Mononuclear cell (primary cell): ENCODE measurements at regions not wholly inside any gene's neighbourhood (a gene's known extent, or its start where the extent isn't known, plus 50 kb on each side); places are given as distances from the start of the nearest gene placed in this dataset.
"Not testable (repeated sequence)": the region's sequence is repeated elsewhere in the genome, so short reads cannot be mapped to it uniquely, and the experiment has no call there.

ENCODE experiments used
- H3K27me3 ChIP-seq: 2 replicates; pipeline ENCODE4 v1.6.0; 2011; ENCODE audit warnings: low read length, control low read depth; ENCODE audit not compliant: insufficient read depth
- H3K4me1 ChIP-seq: 2 replicates; pipeline ENCODE4 v1.5.1; 2011; ENCODE audit warnings: mild to moderate bottlenecking, low read length, control low read depth; ENCODE audit not compliant: insufficient read depth
- H3K4me3 ChIP-seq: 2 replicates; pipeline ENCODE4 v1.5.1; 2011; ENCODE audit warnings: mild to moderate bottlenecking, low read length, moderate library complexity
- H3K9me3 ChIP-seq: 2 replicates; pipeline ENCODE4 v1.5.1; 2011; ENCODE audit warnings: low read depth, mild to moderate bottlenecking, control low read depth, low read length

DNA sequence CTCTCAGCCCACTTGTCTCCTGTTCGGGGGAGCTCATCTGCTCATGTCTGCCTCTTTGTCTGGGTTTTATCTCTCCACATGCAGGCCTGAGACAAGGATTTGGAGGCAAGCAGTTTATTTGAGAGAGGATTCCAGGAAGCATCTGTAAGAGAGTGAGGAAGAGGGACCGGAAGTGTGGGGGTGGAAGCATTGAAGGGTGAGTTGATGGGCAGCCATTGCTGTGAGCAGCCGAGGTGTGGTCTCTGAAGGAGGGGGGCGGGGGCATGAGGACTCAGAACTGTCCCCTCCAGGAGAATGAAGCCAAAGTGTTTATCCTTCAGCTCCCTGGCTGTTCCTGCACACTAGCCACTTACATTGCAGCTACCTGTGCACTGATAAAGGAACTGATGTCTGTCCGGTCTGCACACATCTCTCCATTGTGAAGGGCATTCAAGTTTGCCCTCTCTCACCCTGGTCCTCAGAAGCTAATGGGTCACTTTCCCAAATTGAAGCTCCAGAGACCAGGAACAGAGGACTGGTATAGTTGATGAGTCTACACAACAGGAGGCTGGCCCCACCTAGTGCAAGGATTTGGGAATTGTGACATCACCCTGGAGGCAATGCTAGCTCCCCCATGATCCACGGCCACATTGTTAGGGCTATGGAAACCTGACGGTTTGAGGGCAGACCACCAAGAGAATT lies 100.5 kb upstream of the FOXA2 start:
- no peak overlapping the region for H3K4me3 ChIP-seq
- H3K9me3 ChIP-seq: no peaks in the 10 kb centered on the region
- no peaks in the 10 kb centered on the region for H3K27me3 ChIP-seq
- peaks cover 25% of the 10 kb centered on the region for H3K4me1 ChIP-seq

DNA sequence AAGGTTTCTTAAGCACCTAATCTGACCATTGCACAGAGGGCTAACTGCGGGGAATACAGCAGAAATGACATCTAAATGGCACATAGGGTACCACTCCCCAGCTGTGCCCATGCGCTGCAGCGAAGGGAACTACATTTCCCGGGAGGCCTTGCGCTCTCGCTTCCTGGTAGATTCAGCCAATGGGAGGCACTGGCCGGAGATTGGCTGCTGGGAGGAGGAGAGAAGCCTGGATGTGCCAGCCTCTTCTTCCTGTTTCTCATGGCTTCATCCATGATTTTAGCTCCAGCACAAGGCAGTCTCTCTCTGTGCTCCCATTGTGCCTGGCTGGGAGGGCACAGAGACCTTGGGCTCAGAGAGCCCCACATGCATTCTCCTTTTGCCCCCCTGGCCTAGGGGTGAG lies 101.7 kb upstream of the FOXA2 start:
- Histone ChIP-seq H3K4me1 (peaks cover 25% of the 10 kb centered on the region), H3K27me3 (no peaks in the 10 kb centered on the region), H3K9me3 (no peaks in the 10 kb centered on the region), H3K4me3 (no peak overlapping the region)

DNA sequence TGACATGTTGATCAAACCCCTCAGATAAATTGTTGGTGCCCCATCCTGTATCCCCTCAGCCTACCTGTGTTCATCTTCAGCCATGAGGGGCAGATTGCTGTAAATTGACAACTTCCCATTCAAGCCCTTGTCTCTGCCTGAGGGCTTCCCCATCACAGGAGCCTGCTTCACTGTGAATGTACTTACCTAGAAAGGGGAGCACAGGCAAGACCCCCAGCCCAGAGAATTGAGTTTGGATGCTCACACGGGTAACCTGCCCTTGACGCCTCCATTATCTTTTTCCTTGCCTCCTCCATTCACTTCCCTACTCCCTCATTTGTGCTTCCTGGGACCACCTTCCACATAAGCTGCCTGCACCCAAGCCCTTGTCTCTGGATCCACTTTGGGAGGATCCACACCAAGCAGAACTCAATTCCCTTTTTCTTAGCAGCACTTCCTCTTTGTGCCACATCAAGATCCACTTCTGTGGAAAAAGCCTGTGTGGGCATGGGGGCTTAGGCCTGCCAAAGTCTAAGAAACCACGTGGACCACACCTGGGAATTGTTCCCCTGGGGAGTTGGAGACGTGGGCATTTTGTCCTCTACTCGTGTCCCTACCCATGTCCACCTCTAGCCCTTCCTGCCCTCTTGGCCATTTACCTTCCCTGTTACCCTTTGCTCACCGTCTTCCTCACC lies 103.4 kb upstream of the FOXA2 start:
- H3K4me1 ChIP-seq: peaks cover 25% of the 10 kb centered on the region
- H3K27me3 ChIP-seq: no peaks in the 10 kb centered on the region
- no peak overlapping the region for H3K4me3 ChIP-seq
- no peaks in the 10 kb centered on the region for H3K9me3 ChIP-seq

DNA sequence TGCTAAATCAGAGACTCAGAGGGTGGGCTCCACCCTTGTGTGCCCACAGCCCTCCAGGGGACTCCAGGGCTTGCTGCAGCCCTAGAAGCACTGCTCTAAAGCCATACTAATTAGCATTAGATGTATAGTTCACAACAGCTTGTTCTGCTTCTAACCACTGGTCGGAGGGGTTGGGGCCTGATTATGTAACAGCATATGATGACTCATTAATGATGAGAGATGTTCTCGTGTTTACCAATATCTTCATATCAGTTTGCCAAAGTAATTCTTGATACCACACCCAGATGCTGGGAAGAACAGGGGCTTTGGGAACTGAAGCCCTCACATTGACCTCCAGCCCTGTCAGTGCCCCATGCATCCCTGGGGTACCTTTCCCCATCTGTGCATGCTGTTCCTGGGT lies 104.1 kb upstream of the FOXA2 start:
- H3K9me3 ChIP-seq: no peaks in the 10 kb centered on the region
- H3K4me3 ChIP-seq: no peak overlapping the region
- peaks cover 25% of the 10 kb centered on the region for H3K4me1 ChIP-seq
- no peaks in the 10 kb centered on the region for H3K27me3 ChIP-seq

DNA sequence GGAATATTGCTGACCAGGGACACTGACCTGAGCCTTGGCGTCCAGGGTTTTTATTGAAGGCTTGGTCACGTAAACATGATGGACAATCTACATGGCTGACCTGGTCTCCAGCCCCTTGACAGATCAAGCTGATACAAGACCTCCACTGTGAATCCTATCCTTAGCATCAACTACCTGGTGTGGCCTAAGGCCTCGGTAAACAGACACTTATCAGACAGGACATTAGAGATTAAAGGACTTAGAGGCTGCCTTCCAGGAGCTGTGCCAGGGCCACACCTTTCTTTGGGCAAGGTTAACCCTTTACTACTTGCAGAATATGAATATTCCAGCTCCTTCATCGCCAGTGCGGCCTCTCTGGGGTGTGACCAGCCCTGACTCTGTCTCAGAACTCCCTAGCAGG lies 104.9 kb upstream of the FOXA2 start:
- peaks cover 25% of the 10 kb centered on the region for H3K4me1 ChIP-seq
- no peaks in the 10 kb centered on the region for H3K27me3 ChIP-seq
- H3K9me3 ChIP-seq: no peaks in the 10 kb centered on the region
- H3K4me3 ChIP-seq: no peak overlapping the region

DNA sequence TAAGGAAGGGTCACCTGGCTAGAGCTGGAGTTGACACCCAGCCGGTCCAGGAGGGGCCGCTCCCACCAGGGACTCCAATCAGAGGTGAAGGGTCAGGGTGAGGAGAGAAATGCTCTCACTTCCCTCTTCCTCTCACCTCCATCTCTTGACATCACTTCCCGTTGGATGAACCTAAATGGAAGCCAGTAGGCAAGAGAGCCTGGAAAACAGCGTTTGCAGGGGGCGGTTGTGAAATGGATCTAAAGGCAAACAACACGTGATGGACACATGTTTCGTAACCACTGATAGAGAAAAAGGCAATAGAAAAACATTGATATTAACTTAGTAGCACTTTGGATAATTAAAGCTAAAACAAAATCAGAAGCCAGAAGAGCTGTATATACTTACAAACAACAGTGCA lies 105.6 kb upstream of the FOXA2 start:
- H3K27me3 ChIP-seq: no peaks in the 10 kb centered on the region
- no peaks in the 10 kb centered on the region for H3K9me3 ChIP-seq
- H3K4me1 ChIP-seq: peaks cover 22% of the 10 kb centered on the region
- no peak overlapping the region for H3K4me3 ChIP-seq

DNA sequence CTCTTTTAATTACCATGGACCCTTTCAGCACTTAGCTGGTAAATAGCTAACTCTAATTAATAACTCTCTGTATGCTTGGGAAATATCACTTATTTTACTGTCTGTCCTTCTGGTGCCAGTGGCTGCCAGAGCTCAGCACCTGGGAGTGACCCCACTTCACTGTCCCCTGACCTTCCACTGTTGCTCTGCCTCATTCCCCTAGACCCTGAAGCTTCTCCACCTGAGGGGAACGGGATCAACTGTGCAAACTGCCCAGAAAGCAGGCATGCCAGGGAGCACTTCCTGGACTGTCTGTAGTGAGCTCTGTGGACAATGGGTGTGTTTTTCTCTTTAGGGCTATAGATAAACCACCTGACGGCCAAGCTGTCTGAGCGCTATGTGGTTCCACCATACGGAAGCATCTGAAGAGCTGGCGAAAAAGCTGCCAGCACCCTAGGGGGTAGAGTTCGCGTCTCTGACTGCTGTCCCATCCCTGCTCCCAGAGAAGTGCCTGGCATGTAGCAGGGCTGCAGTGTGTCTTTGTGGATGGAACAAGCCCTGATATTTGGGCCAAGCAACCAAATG lies 106.3 kb upstream of the FOXA2 start:
- peaks cover 22% of the 10 kb centered on the region for H3K4me1 ChIP-seq
- H3K27me3 ChIP-seq: no peaks in the 10 kb centered on the region
- no peak overlapping the region for H3K4me3 ChIP-seq
- no peaks in the 10 kb centered on the region for H3K9me3 ChIP-seq

DNA sequence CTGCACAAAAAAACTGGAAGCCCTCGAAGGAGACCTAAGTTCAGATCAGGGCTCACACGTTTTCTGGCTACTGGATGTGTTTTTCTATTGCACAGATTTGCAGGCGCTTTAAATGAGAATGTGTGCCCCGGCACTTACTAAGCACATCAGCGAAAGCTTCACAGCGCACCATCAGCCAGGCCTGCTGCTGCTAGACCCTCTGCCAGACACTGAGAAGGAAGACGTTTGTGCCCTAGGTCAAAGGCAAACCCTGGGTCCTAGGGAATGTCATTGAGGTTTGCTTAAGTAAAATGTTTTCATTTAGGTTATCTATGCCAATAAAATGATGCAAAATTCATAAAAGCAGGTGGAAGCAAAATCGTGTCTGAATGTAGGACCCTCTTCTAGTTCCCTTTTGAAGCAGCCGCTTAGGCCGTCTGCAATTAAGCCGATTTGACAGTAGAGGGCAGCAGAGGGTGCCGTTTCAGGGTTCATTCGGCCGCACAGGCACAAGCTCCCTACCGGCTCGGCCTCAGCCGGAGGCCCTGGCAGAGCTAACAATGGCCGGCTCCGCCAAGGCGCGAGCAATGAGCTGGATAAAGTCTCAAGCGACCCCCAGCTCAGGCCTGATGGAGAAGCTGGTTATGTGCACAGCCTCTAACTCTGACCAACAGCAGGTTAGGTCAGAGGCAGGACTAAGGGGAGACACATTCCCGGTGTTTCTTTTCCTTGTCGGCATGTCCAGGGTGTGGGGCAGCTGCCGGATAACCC lies 107.2 kb upstream of the FOXA2 start:
- Histone ChIP-seq H3K4me1 (peaks cover 19% of the 10 kb centered on the region), H3K27me3 (no peaks in the 10 kb centered on the region), H3K4me3 (no peak overlapping the region), H3K9me3 (no peaks in the 10 kb centered on the region)

DNA sequence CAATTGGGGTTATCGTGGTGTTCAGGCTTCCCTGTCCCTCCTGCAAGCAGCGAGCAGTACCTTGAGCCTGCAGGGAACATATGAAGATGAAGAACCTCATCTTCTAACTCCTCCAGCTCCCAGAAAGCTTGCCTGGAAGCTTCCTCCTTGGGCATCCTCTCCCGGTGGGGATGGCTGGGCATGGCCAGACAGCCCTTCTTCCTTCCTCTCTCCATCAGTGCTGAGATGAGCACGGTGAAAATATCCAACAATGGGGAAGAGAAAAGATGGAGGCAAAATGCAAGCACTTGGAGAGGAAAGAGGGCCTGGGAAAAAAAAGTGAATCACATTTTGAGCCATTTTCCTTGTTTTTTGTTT lies 107.7 kb upstream of the FOXA2 start:
- H3K4me3 ChIP-seq: no peak overlapping the region
- H3K27me3 ChIP-seq: no peaks in the 10 kb centered on the region
- H3K9me3 ChIP-seq: no peaks in the 10 kb centered on the region
- H3K4me1 ChIP-seq: peaks cover 19% of the 10 kb centered on the region

DNA sequence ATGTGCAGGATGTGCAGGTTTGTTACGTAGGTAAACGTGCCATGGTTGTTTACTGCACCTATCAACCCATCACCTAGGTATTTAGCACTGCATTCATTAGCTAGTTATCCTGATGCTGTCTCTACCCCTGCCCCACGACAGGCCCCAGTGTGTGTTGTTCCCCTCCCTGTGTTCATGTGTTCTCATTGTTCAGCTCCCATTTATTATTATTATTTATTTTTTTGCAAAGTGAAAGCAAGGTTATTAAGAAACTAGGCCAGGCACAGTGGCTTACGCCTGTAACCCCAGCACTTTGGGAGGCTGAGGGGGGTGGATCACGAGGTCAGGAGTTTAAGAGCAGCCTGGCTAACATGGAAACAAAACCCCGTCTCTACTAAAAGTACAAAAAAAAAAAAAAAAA lies 108.2 kb upstream of the FOXA2 start:
- peaks cover 15% of the 10 kb centered on the region for H3K4me1 ChIP-seq
- not testable (repeated sequence) for H3K9me3 ChIP-seq, H3K4me3 ChIP-seq, H3K27me3 ChIP-seq

DNA sequence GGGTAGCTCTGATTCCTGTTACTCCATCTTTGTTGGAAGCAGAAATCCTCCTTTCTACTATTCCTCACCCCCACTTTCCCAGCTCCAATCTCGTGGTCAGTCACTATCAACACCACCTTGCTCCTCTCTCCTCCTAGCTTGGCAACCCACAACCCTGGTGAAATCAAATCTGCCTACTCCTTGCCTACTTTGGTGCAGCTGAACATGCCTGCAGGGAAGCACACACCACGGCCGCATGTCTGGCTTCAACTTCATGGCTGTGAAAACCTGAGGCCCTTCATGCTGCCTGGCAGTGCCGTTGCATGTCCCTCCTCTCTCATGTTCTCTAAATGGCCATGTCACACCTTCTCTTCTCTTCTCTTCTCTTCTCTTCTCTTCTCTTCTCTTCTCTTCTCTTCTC lies 112.4 kb upstream of the FOXA2 start:
- Histone ChIP-seq H3K4me1 (no peaks in the 10 kb centered on the region), H3K9me3 (no peaks in the 10 kb centered on the region), H3K4me3 (no peak overlapping the region)

DNA sequence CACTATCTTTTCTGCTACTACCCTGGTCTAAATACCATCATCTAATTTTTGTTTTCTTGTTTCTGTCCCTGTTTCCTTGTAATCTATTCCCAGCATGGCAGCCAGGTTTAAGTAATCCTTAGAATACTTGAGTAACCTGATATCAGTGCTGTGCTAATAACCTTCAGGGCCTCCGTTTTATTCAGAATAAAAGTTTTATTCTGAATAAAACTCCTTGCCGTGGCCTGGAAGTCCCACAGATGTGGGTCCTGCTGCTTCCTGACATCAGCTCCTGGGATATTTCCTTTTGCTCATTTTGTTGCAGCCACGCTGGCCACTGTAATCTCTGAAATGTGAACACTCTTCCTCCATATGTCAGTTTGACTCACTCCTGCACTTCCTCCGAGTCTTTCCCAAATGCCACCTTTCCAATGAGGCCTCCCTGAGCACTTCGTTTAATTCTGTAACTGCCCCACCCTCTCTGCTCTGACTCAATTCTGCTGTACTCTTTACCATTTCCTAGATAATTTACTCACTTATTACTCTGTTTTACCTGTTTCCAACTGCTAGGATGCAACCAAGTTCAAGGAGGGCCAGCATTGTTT lies 114.0 kb upstream of the FOXA2 start:
- no peaks in the 10 kb centered on the region for H3K4me1 ChIP-seq
- H3K9me3 ChIP-seq: no peaks in the 10 kb centered on the region
- no peaks in the 10 kb centered on the region for H3K27me3 ChIP-seq
- H3K4me3 ChIP-seq: no peak overlapping the region

More for the DNA sequence above, 112.4 kb upstream of the FOXA2 start:
- H3K27me3 ChIP-seq: no peaks in the 10 kb centered on the region

DNA sequence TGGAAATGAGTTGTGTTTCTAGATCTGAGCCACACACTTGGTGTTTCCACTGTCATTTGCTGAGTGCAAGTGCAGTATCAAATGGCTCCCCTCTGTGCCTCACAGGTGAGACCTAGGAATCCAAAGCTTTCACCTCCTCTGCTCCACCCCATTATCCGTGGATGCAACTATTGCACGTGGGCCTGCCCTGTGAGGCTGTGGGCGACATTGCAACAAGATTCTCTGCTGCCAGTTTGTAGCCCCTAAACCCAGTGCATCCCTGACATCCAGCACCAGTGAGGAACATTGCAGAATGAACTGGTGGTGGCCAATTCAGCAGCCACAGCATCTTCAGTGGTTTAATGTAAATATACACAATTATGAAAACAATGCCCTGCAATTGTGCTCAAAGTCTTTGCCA lies 115.0 kb upstream of the FOXA2 start:
- no peak overlapping the region for H3K4me3 ChIP-seq
- H3K9me3 ChIP-seq: no peaks in the 10 kb centered on the region
- H3K27me3 ChIP-seq: no peaks in the 10 kb centered on the region
- H3K4me1 ChIP-seq: no peaks in the 10 kb centered on the region

DNA sequence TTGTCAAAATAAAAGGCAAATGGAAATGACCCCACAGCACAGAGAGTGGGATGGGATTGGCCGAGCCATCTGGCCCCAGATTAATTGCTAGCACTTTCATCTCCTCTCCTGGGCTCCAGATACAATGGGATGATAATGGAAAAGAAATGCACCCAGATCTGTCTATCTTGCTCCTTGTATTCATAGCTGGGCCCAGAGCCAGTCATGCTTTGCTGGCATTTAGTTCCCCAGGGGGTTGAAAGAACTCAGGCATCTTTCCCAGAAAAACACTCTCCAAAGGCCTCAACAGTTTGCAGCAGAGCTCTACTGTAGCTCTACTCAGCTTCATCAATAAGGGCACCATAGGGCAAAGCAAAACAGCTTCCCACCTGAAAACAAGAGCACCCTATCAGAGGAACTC lies 116.0 kb upstream of the FOXA2 start:
- Histone ChIP-seq H3K27me3 (no peaks in the 10 kb centered on the region), H3K4me3 (no peak overlapping the region), H3K9me3 (no peaks in the 10 kb centered on the region), H3K4me1 (no peaks in the 10 kb centered on the region)

DNA sequence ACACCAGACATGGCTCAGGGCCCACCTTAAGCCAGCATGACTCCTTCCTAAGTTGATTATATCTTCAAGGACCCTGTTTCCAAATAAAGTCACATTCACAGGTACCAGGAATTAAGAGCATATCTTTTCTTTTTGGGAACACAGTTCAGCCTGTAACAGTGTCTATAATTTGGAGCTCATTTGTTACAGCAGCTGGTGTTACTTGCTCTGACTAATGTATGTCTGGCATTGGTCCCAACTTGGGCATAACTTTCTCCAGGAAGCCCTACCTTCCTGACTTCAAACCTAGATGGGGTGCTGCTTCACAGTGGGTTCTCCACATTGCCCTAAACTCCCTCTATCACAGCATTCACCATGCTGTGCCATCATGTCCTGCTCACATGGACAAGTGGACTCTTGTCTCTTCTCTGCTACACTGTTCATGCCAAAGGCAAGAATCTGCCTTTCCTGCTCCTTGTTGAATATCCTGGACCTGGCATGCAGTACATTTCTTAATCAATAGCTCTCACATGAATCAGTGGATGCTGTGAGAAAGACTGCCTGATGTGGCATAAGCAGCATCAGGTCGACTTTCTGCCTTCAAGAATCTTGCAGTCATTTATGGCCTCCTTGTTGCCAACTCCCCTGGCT lies 117.4 kb upstream of the FOXA2 start:
- H3K4me3 ChIP-seq: no peak overlapping the region
- no peaks in the 10 kb centered on the region for H3K4me1 ChIP-seq

More for the DNA sequence above, 117.4 kb upstream of the FOXA2 start:
- no peaks in the 10 kb centered on the region for H3K27me3 ChIP-seq
- no peaks in the 10 kb centered on the region for H3K9me3 ChIP-seq
